ENCODE measurements at regions not wholly inside any gene's neighbourhood (a gene's known extent, or its start where the extent isn't known, plus 50 kb on each side); places are given as distances from the start of the nearest gene placed in this dataset.

DNA sequence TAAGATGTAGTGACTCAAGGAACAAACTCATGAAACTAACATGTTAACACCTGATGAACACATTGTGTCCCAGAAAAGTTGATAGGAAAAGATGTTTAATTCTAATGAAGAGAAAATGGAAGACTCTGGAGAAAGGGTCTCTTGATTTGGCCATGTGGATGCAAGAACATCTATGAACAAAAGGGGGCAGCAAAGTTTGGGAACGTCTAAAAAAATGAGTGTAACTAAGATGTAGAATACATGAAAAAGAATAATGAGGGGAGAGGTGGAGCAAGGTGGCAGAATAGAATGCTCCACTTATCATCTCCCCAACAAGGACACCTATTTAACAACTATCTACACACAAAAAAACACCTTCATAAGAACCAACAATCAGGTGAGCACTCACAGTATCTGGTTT, 805.1 kb downstream of the TNS3 start:
- in situ Hi-C loops (cut with HindIII; ENCODE audit: low pct_unique_long_range_greater_than_20kb, low sequenced_read_pairs) = loop anchor here (25.0 kb wide), 1 partner anchor 186 kb away; no protein-coding TSS in a partner anchor
- no peak for DNase-seq (ENCODE audit: low read depth)

DNA sequence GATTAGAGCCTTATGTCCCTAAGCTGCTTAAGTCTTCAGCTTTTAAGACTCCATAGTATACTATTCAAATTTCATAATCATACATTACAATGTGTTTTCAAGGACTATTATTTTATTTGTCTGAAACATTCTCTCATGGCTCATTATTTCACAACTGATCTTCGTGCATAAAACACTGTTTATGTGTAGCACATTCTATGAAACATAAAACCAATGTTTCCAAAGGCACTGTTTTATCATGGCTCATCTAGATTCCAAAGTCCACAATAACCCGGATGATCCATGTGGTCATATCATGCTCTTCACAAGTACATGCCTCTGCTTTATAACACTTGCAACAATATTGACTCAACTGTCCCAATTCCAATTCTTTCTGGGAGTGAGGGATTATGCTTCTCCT, 806.1 kb downstream of the TNS3 start:
- no peak for DNase-seq (ENCODE audit: low read depth)
- in situ Hi-C loops (cut with HindIII; ENCODE audit: low pct_unique_long_range_greater_than_20kb, low sequenced_read_pairs) = loop anchor here (25.0 kb wide), 1 partner anchor 187 kb away; no protein-coding TSS in a partner anchor

DNA sequence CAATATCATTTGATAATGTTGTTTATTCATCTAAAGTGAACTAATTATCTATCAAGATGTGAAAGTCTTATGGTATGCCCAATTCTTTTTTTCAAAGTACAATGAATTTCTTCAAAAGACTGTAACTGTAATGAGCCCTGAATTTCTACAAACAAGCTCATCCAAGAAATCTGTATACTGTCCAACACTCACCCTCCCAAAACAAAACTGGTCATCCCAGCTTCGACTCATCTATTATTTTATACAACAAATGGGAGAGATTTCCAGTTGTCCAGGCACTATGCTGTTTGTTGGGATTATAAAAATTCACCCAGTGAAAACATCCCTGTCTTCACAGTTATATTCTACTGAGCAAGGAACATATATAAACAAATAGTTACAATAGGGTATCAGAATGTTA, 806.9 kb downstream of the TNS3 start:
- in situ Hi-C loops (cut with HindIII; ENCODE audit: low pct_unique_long_range_greater_than_20kb, low sequenced_read_pairs) = loop anchor here (25.0 kb wide), 1 partner anchor 187 kb away; no protein-coding TSS in a partner anchor
- DNase-seq (ENCODE audit: low read depth) = no peak

GRCh38 chr7:46774515-46774914, 807.4 kb downstream of the TNS3 start:
- in situ Hi-C loops (cut with HindIII; ENCODE audit: low pct_unique_long_range_greater_than_20kb, low sequenced_read_pairs) = loop anchor here (25.0 kb wide), 1 partner anchor 862 kb away; the partner anchor contains the start of gene IGFBP3
- DNase-seq (ENCODE audit: low read depth) = no peak

- no peak for DNase-seq (ENCODE audit: low read depth)
- in situ Hi-C loops (cut with HindIII; ENCODE audit: low pct_unique_long_range_greater_than_20kb, low sequenced_read_pairs) = loop anchor here (25.0 kb wide), 1 partner anchor 860 kb away; the partner anchor contains the start of gene IGFBP3
These were observed 809.1 kb downstream of the TNS3 start for GRCh38 chr7:46772776-46773175.

- no peak for DNase-seq (ENCODE audit: low read depth)
- in situ Hi-C loops (cut with HindIII; ENCODE audit: low pct_unique_long_range_greater_than_20kb, low sequenced_read_pairs) = loop anchor here (25.0 kb wide), 1 partner anchor 855 kb away; the partner anchor contains the start of gene IGFBP3
These were observed 814.8 kb downstream of the TNS3 start for GRCh38 chr7:46767071-46767470.

- in situ Hi-C loops (cut with HindIII; ENCODE audit: low pct_unique_long_range_greater_than_20kb, low sequenced_read_pairs) = loop anchor here (25.0 kb wide), 1 partner anchor 852 kb away; the partner anchor contains the start of gene IGFBP3
- DNase-seq (ENCODE audit: low read depth) = peak; percentile 97
These were observed 817.6 kb downstream of the TNS3 start for GRCh38 chr7:46764100-46764936.

GRCh38 chr7:46763344-46763743, 818.6 kb downstream of the TNS3 start:
- DNase-seq (ENCODE audit: low read depth) = no peak
- in situ Hi-C loops (cut with HindIII; ENCODE audit: low pct_unique_long_range_greater_than_20kb, low sequenced_read_pairs) = loop anchor here (25.0 kb wide), 1 partner anchor 851 kb away; the partner anchor contains the start of gene IGFBP3

- in situ Hi-C loops (cut with HindIII; ENCODE audit: low pct_unique_long_range_greater_than_20kb, low sequenced_read_pairs) = loop anchor here (25.0 kb wide), 1 partner anchor 848 kb away; the partner anchor contains the start of gene IGFBP3
- DNase-seq (ENCODE audit: low read depth) = no peak
These were observed 822.0 kb downstream of the TNS3 start for GRCh38 chr7:46759711-46760480.

DNA sequence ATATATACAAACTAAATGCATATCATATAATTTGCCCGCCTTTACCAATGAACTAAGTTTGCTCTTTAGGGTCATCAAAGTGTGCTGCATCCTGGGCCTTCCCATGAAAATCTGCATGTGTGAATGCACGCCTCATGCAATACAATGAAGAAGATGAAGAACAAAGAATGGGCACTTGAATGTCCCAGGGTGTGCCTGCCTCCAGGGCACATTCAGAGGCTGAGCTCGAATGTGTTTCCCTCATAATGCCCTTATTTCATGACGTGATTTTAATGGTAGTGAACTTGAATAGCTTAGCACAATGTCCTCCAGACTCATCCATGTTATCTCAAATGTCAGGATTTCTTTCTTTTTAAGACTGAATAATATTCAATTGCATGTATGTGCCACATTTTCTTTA, 824.9 kb downstream of the TNS3 start:
- in situ Hi-C loops (cut with HindIII; ENCODE audit: low pct_unique_long_range_greater_than_20kb, low sequenced_read_pairs) = loop anchor here (25.0 kb wide), 1 partner anchor 845 kb away; the partner anchor contains the start of gene IGFBP3
- no peak for DNase-seq (ENCODE audit: low read depth)

DNA sequence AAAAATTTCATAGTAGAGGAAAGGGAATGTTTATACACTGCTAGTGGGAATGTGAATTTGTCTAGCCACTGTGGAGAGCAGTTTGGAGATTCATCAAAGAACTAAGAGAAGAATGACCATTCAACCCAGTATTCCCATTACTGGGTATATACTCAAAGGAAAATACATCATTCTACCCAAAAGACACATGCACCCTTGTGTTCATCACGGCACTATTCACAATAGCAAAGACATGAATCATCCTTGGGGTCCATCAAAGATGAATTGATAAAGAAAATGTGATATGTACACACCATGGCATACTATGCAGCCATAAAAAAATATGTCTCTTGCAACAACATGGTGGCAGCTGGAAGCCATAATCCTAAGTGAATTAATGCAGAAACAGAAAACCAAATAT, 825.7 kb downstream of the TNS3 start:
- in situ Hi-C loops (cut with HindIII; ENCODE audit: low pct_unique_long_range_greater_than_20kb, low sequenced_read_pairs) = loop anchor here (25.0 kb wide), 1 partner anchor 844 kb away; the partner anchor contains the start of gene IGFBP3
- DNase-seq (ENCODE audit: low read depth) = no peak

DNA sequence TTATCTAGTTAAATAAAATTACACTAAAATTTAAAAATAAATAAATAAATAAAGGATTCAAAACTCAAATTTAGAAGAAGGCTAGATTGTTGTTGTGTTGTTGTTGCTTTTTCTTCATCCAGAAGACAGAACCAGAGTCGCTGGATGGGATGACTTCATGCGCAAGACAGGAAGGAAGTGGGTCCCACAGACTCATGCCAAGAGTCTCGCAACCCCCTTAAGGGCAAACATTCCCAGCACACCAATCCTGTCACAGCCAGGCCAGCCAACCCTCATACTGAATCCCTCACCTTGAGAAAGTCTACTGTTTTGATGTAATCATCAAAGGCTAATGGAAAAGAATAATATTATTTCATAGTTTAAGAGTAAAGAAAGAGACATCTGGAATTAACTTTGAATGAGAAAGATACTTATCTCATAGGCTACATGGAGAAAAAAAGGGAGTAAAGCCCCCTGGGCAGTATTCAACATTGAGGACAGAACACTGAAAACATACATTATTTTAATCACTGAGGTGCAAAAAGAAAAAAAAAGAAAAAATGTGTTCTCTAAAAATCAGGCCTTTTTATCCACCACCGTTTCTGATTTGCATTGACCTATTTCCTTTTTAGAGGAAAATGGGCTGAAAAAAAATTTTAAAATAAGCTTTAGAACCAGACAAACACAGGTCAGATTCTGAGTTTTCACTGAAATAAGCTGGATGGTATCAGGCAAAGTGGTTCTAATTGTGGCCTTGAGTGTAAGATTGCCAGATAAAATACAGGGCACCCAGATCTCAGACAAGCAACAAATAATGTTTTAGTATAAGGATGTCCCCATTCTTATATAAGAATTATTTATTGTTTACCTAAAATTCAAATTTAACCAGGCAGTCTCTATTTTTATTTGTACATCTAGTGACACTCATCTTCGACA, 826.5 kb downstream of the TNS3 start:
- no peak for DNase-seq (ENCODE audit: low read depth)
- in situ Hi-C loops (cut with HindIII; ENCODE audit: low pct_unique_long_range_greater_than_20kb, low sequenced_read_pairs) = loop anchor here (25.0 kb wide), 1 partner anchor 843 kb away; the partner anchor contains the start of gene IGFBP3

- in situ Hi-C loops (cut with HindIII; ENCODE audit: low pct_unique_long_range_greater_than_20kb, low sequenced_read_pairs) = loop anchor here (25.0 kb wide), 1 partner anchor 842 kb away; the partner anchor contains the start of gene IGFBP3
- DNase-seq (ENCODE audit: low read depth) = peak; percentile 72
These were observed 827.7 kb downstream of the TNS3 start for GRCh38 chr7:46754140-46754720.

DNA sequence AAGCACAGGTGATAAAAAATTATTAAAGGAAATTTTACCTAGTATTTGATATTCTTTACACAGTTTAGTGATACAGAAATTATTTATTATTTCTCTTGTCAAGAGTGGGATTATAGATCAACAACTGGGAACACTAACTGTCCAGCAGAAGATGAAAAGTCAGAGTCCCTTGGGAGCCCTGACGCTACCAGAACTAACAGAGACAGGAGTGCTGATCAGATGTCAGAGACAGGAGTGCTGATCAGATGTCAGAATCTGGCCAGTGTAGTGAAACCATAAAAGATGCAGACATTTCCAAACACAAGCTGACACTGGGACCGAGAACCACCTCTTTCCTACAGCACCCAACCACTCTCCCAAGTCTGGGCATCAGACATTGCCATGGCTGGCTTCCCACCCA, 828.2 kb downstream of the TNS3 start:
- DNase-seq (ENCODE audit: low read depth) = no peak
- in situ Hi-C loops (cut with HindIII; ENCODE audit: low pct_unique_long_range_greater_than_20kb, low sequenced_read_pairs) = loop anchor here (25.0 kb wide), 1 partner anchor 841 kb away; the partner anchor contains the start of gene IGFBP3

DNA sequence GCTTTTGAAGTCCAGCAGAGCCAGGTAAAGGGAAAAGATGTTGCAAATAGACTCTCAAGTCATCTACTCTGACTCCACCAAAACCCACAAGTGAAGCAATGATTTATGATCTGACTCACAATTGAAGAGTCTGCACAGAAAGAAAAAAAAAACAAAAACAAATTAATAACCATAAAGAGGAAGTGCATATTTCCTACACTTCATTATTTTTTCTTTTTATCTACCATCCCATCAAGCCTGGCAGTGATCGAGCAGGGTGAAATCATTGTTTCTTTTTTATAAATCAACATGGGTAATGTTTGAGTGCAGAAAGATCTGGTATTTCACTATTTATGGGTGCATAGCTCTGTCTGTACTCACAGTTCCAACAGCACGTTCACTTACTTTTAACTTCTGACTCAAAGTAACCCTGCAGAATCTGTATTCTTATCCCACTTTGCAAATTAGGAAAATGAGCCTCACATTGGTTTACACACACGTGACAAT, 829.0 kb downstream of the TNS3 start:
- DNase-seq (ENCODE audit: low read depth) = peak; percentile 97
- in situ Hi-C loops (cut with HindIII; ENCODE audit: low pct_unique_long_range_greater_than_20kb, low sequenced_read_pairs) = loop anchor here (25.0 kb wide), 1 partner anchor 841 kb away; the partner anchor contains the start of gene IGFBP3

DNA sequence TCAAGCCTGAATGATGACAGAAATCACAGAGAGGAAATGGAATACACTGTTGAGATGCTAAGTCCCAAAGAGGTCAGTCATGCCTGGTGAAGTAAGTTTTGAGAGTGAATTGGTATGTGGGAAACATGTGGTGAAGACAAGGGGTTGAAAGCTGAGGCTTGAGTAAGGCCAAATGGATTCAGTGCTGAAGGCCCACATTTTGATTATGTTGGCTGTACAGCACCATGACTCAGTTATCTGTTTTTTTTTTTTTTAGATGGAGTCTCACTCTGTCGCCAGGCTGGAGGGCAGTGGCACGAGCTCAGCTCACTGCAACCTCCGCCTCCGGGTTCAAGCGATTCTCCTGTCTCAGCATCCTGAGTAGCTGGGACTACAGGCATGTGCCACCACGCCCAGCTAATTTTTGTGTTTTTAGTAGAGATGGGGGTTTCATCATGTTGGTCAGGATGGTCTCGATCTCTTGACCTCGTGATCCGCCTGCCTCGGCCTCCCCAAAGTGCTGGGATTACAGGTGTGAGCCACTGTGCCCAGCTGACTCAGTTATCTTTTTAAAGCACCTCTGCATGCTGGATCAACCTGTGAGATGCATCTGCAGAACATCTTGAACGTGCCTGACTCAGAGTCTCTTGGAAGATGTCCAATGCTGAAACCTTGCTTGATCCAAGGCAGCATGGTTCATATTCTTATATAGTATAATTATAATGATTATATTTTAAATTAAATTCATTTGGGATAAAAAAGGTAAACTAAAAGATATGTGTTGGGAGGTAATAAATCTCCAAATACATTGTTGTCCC, 829.8 kb downstream of the TNS3 start:
- peak; percentile 24 for DNase-seq (ENCODE audit: low read depth)
- in situ Hi-C loops (cut with HindIII; ENCODE audit: low pct_unique_long_range_greater_than_20kb, low sequenced_read_pairs) = loop anchor here (25.0 kb wide), 1 partner anchor 840 kb away; the partner anchor contains the start of gene IGFBP3

Data from Caki2 (cell line).